IMR-90 (cell line): ENCODE measurements at regions not wholly inside any gene's neighbourhood (a gene's known extent, or its start where the extent isn't known, plus 50 kb on each side); places are given as distances from the start of the nearest gene placed in this dataset.

ENCODE experiments used
- ATAC-seq: fragments of 200-7000 bp; cut with Tn5 transposase; 2 replicates; pipeline ENCODE4 v1.9.1; 2020; ENCODE audit warnings: low read depth, mild to moderate bottlenecking, moderate library complexity
- BruUV-seq: library from RNA; stranded (reverse); fragments of 400-500 nt; replicated peaks from 2 replicates; lab custom pipeline; 2021; lab: Mats Ljungman, UMichigan
- CTCF ChIA-PET: fragments of 300-600 bp; formaldehyde crosslinking; extraction: SDS; loops from one replicate; lab custom pipeline; 2021; ENCODE audit warnings: antibody characterized with exemption; lab: Yijun Ruan, JAX
- POLR2A ChIA-PET: fragments of 300-600 bp; sonication (Branson Sonifier 250); formaldehyde crosslinking; loops from one replicate; lab custom pipeline; 2022; ENCODE audit warnings: antibody characterized with exemption; ENCODE audit not compliant: unreplicated experiment; lab: Charles Lee
- DNase-seq: peaks from one replicate; pipeline ENCODE4 v3.0.0; 2013
- H2AFZ ChIP-seq: replicated peaks from 2 replicates; pipeline ENCODE3; 2013; ENCODE audit warnings: low read length, mild to moderate bottlenecking; ENCODE audit not compliant: poor library complexity
- H2AK5ac ChIP-seq: 2 replicates; pipeline ENCODE4 v1.6.1; 2013; ENCODE audit warnings: low read depth, low read length, inconsistent platforms
- H2AK9ac ChIP-seq: replicated peaks from 2 replicates; pipeline ENCODE3; 2013; ENCODE audit warnings: mild to moderate bottlenecking, low read depth, low read length, moderate library complexity; ENCODE audit not compliant: poor library complexity
- H2BK120ac ChIP-seq: 2 replicates; pipeline ENCODE4 v1.6.1; 2013; ENCODE audit warnings: low read depth, low read length, inconsistent platforms
- H2BK15ac ChIP-seq: 3 replicates; pipeline ENCODE4 v1.6.1; 2013; ENCODE audit warnings: low read depth, low read length, inconsistent platforms
- H2BK20ac ChIP-seq: 2 replicates; pipeline ENCODE4 v1.6.1; 2013; ENCODE audit warnings: low read depth, mild to moderate bottlenecking, inconsistent platforms, low read length, moderate library complexity
- H2BK5ac ChIP-seq: 2 replicates; pipeline ENCODE4 v1.6.1; 2013; ENCODE audit warnings: mild to moderate bottlenecking, low read depth, low read length, inconsistent platforms; ENCODE audit not compliant: poor library complexity, severe bottlenecking
- H3K14ac ChIP-seq: replicated peaks from 2 replicates; pipeline ENCODE4 v1.6.1; 2013; ENCODE audit warnings: low read depth, low read length, inconsistent platforms
- H3K18ac ChIP-seq: 2 replicates; pipeline ENCODE4 v1.6.1; 2013; ENCODE audit warnings: low read depth, low read length, control low read depth
- H3K23ac ChIP-seq: 2 replicates; pipeline ENCODE4 v1.6.1; 2013; ENCODE audit warnings: low read depth, low read length, inconsistent platforms
- H3K27ac ChIP-seq: 2 replicates; pipeline ENCODE4 v1.5.1; 2013; ENCODE audit warnings: mild to moderate bottlenecking, control low read depth, low read length; ENCODE audit not compliant: insufficient read depth
- H3K27me3 ChIP-seq: 2 replicates; pipeline ENCODE4 v1.6.1; 2013; ENCODE audit warnings: low read length; ENCODE audit not compliant: control insufficient read depth, insufficient read depth
- H3K36me3 ChIP-seq: 2 replicates; pipeline ENCODE4 v1.6.1; 2013; ENCODE audit warnings: low read length, mixed read lengths; ENCODE audit not compliant: control insufficient read depth, insufficient read depth
- H3K4ac ChIP-seq: 2 replicates; pipeline ENCODE4 v1.6.1; 2013; ENCODE audit warnings: low read depth, low read length, inconsistent platforms
- H3K4me1 ChIP-seq: 2 replicates; pipeline ENCODE4 v1.6.1; 2013; ENCODE audit warnings: low read length, mixed read lengths; ENCODE audit not compliant: control insufficient read depth, insufficient read depth
- H3K4me2 ChIP-seq: 2 replicates; pipeline ENCODE4 v1.6.1; 2013; ENCODE audit warnings: low read depth, mild to moderate bottlenecking, control low read depth, low read length, moderate library complexity
- H3K4me3 ChIP-seq: 2 replicates; pipeline ENCODE4 v1.5.1; 2013; ENCODE audit warnings: low read depth, mild to moderate bottlenecking, control low read depth, low read length, moderate library complexity; ENCODE audit not compliant: insufficient read depth
- H3K56ac ChIP-seq: 2 replicates; pipeline ENCODE4 v1.6.1; 2013; ENCODE audit warnings: low read length, inconsistent platforms; ENCODE audit not compliant: insufficient read depth; ENCODE audit errors: extremely low read depth
- H3K79me1 ChIP-seq, 2 experiments: 2 replicates each; pipeline ENCODE4 v1.6.1; 2013; ENCODE audit warnings: low read length in 2 of 2, inconsistent platforms in 1 of 2, low read depth in 1 of 2
- H3K9ac ChIP-seq: 2 replicates; pipeline ENCODE4 v1.6.1; 2013; ENCODE audit warnings: low read depth, low read length, control low read depth
- H3K9me1 ChIP-seq: 2 replicates; pipeline ENCODE4 v1.6.1; 2013; ENCODE audit warnings: low read length, inconsistent platforms; ENCODE audit not compliant: insufficient read depth
- H3K9me3 ChIP-seq: 2 replicates; pipeline ENCODE4 v1.6.1; 2013; ENCODE audit warnings: low read length; ENCODE audit not compliant: control insufficient read depth, insufficient read depth
- H4K20me1 ChIP-seq: 2 replicates; pipeline ENCODE4 v1.6.1; 2013; ENCODE audit warnings: low read length, inconsistent platforms; ENCODE audit not compliant: insufficient read depth
- H4K5ac ChIP-seq: 2 replicates; pipeline ENCODE4 v1.6.1; 2013; ENCODE audit warnings: mild to moderate bottlenecking, low read depth, low read length, control low read depth
- H4K8ac ChIP-seq, 2 experiments: 2 replicates each; pipeline ENCODE4 v1.6.1; 2013; ENCODE audit warnings: low read depth in 2 of 2, low read length in 2 of 2, control low read depth in 1 of 2, inconsistent platforms in 1 of 2
- H4K91ac ChIP-seq: 2 replicates; pipeline ENCODE4 v1.6.1; 2013; ENCODE audit warnings: low read depth, low read length, inconsistent platforms; ENCODE audit not compliant: insufficient read depth
- CEBPB ChIP-seq: IDR thresholded peaks from 2 replicates; pipeline ENCODE4 v1.6.1; 2012; ENCODE audit warnings: low read depth, low read length, improper control_type of control experiment
- CHD1 ChIP-seq: IDR thresholded peaks from 2 replicates; pipeline ENCODE4 v1.6.1; 2012; ENCODE audit warnings: low read depth, low read length, improper control_type of control experiment
- FOS ChIP-seq: fragments of 150-350 bp; IDR thresholded peaks from 2 replicates; pipeline ENCODE4 v1.6.1; 2016; ENCODE audit warnings: low read depth, low read length
- MAZ ChIP-seq: IDR thresholded peaks from 2 replicates; pipeline ENCODE4 v1.6.1; 2012; ENCODE audit warnings: low read depth, mild to moderate bottlenecking, low read length, improper control_type of control experiment, moderate library complexity, borderline replicate concordance
- MXI1 ChIP-seq: IDR thresholded peaks from 2 replicates; pipeline ENCODE4 v1.6.1; 2012; ENCODE audit warnings: low read depth, mild to moderate bottlenecking, low read length, moderate library complexity, borderline replicate concordance
- NFE2L2 ChIP-seq: fragments of 150-350 bp; IDR thresholded peaks from 2 replicates; pipeline ENCODE4 v1.6.1; 2016; ENCODE audit warnings: low read depth, mild to moderate bottlenecking, low read length
- POLR2A ChIP-seq: IDR thresholded peaks from 2 replicates; pipeline ENCODE4 v1.6.1; 2012; ENCODE audit warnings: mild to moderate bottlenecking, low read depth, low read length
- RAD21 ChIP-seq: IDR thresholded peaks from 2 replicates; pipeline ENCODE4 v1.6.1; 2012; ENCODE audit warnings: low read length, improper control_type of control experiment
- RFX5 ChIP-seq: IDR thresholded peaks from 2 replicates; pipeline ENCODE4 v1.8.0; 2012; ENCODE audit warnings: low read depth, mild to moderate bottlenecking, low read length, moderate library complexity
- WGBS, 2 experiments: methylation state at CpG; one replicate each; pipeline versions ENCODE4 v1.1.5 to v1.1.7; 2013; ENCODE audit warnings: missing lambda C conversion rate in 2 of 2; ENCODE audit not compliant: insufficient read length in 1 of 2; ENCODE audit errors: extremely low coverage in 2 of 2; 5-methylcytosine and 5-hydroxymethylcytosine counted together
- dilution Hi-C: fragments of 300-500 bp; cut with HindIII; formaldehyde crosslinking; loops from one replicate; pipeline ENCODE4 v1.14.3; 2018; ENCODE audit warnings: low sequenced_read_pairs; ENCODE audit not compliant: unreplicated experiment
- in situ Hi-C: fragments of 300-500 bp; cut with MboI; formaldehyde crosslinking; loops from 3 replicates; pipeline ENCODE4 v1.14.3; 2019; ENCODE audit warnings: low sequenced_read_pairs, inconsistent platforms, mixed read lengths
- intact Hi-C: fragments of 100-400 bp; cut with micrococcal nuclease; formaldehyde crosslinking; loops from 2 replicates; pipeline ENCODE4 v1.10.0; 2022
- TF ChIP-seq, protein P1 (sequence below): fragments of 150-350 bp; IDR thresholded peaks from 2 replicates; pipeline ENCODE4 v1.6.1; 2017; ENCODE audit warnings: mild to moderate bottlenecking, antibody characterized with exemption, low read length, low read depth

DNA sequence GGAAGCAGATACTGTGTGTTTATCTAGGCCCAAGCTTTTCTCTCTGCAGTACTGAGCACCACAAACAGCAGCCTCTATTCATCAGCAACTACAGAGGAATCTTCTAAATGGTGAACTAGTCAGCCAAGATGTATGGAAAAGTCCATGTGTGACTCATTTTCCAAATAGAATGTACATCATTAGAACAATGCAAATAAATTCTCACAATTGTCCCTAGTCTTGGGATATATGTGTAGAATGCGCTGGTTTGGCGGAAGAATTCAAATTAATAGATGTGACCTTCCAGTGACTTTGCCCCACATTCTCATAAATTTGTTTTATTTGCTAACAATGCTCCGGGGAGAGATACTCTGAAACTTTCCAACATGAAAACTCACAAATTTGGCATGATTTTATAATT lies 436.2 kb downstream of the CBLN4 start:
- H3K4me3 ChIP-seq: no peak overlapping the region
- H4K91ac ChIP-seq: no peak overlapping the region
- H2BK15ac ChIP-seq: no peak overlapping the region
- DNase-seq (no peak), ATAC-seq (no peak)
- no peaks in the 10 kb centered on the region for H3K9me1 ChIP-seq
- no TSS peak for BruUV-seq
- H3K79me1 ChIP-seq: no peaks in the 10 kb centered on the region
- no peak overlapping the region for H3K9ac ChIP-seq
- no peak overlapping the region for H3K14ac ChIP-seq
- no peaks in the 10 kb centered on the region for H3K4me1 ChIP-seq
- in situ Hi-C loops: no loop called here
- ChIA-PET CTCF (no interaction called here), POLR2A (no interaction called here)
- H2AFZ ChIP-seq: no peak overlapping the region
- H2AK5ac ChIP-seq: no peak overlapping the region
- H3K56ac ChIP-seq: no peak overlapping the region
- H3K18ac ChIP-seq: no peak overlapping the region
- no peak overlapping the region for H3K23ac ChIP-seq
- no CpG with 5 or more reads among the region's 3 CpGs for WGBS, 2 experiments
- H3K27me3 ChIP-seq: no peaks in the 10 kb centered on the region
- no peak overlapping the region for H3K4me2 ChIP-seq
- no peak overlapping the region for H4K5ac ChIP-seq
- H4K20me1 ChIP-seq: no peaks in the 10 kb centered on the region
- H2BK5ac ChIP-seq: no peak overlapping the region
- no peak overlapping the region for H2BK120ac ChIP-seq
- H3K9me3 ChIP-seq: peaks cover 10% of the 10 kb centered on the region
- no peak overlapping the region for H2BK20ac ChIP-seq
- no peak overlapping the region for H2AK9ac ChIP-seq
- H4K8ac ChIP-seq: no peak overlapping the region
- H3K27ac ChIP-seq: no peak overlapping the region
- intact Hi-C loops: no loop called here
- no peaks in the 10 kb centered on the region for H3K36me3 ChIP-seq
- no peak overlapping the region for H3K4ac ChIP-seq
- dilution Hi-C loops: no loop called here
- TF ChIP-seq CHD1: no peak
- TF ChIP-seq MAZ: no peak
- TF ChIP-seq, protein P1, sequence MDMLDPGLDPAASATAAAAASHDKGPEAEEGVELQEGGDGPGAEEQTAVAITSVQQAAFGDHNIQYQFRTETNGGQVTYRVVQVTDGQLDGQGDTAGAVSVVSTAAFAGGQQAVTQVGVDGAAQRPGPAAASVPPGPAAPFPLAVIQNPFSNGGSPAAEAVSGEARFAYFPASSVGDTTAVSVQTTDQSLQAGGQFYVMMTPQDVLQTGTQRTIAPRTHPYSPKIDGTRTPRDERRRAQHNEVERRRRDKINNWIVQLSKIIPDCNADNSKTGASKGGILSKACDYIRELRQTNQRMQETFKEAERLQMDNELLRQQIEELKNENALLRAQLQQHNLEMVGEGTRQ: no peak
- no peak for TF ChIP-seq RFX5
- TF ChIP-seq CEBPB: no peak
- no peak for TF ChIP-seq POLR2A
- no peak for TF ChIP-seq RAD21
- no peak for TF ChIP-seq NFE2L2
- TF ChIP-seq MXI1: no peak
- no peak for TF ChIP-seq FOS
